ENCODE measurements at regions not wholly inside any gene's neighbourhood (a gene's known extent, or its start where the extent isn't known, plus 50 kb on each side); places are given as distances from the start of the nearest gene placed in this dataset.

GRCh38 chr11:129733981-129734380, 81.7 kb upstream of the TMEM45B start:
- intact Hi-C loops (cut with micrococcal nuclease) = no loop called here
- ChIA-PET RAD21 (ENCODE audit: low non-redundant PET in 1 of 2, low total read pairs in 2 of 2, uncharacterized antibody in 2 of 2, unreplicated experiment in 2 of 2) (no interaction called here), POLR2A (no interaction called here), CTCF (no interaction called here)
- ATAC-seq = no peak
- Histone ChIP-seq H3K79me2 (ENCODE audit: insufficient read depth, low read length) (no peaks in the 10 kb centered on the region), H3K4me2 (ENCODE audit: low read length) (no peak overlapping the region), H3K9me3 (ENCODE audit: control insufficient read depth in 1 of 2, insufficient read depth in 1 of 2, low read depth in 1 of 2, low read length in 2 of 2) (no peaks in the 10 kb centered on the region), H3K4me3 (replicated peaks in 1 of 2; ENCODE audit: low read depth in 1 of 2, low read length in 2 of 2) (no peak overlapping the region), H3K27me3 (ENCODE audit: insufficient read depth, low read length) (peaks cover 3% of the 10 kb centered on the region; the same call in 1 of the 2 replicates), H3K9me2 (ENCODE audit: insufficient read depth) (no peaks in the 10 kb centered on the region), H4K20me1 (ENCODE audit: insufficient read depth) (no peaks in the 10 kb centered on the region), H3K4me1 (ENCODE audit: control insufficient read depth in 1 of 2, insufficient read depth in 2 of 2, low read length in 2 of 2) (peaks cover 0 to 3% of the 10 kb centered on the region in 2 experiments; a peak in 2 of 4 replicates), H2AFZ (ENCODE audit: low read depth, low read length, poor library complexity, severe bottlenecking) (no peak overlapping the region), H3K36me3 (ENCODE audit: control insufficient read depth in 1 of 2, insufficient read depth in 2 of 2, low read length in 2 of 2) (no peaks in the 10 kb centered on the region), H3K27ac (ENCODE audit: low read depth, low read length) (no peak overlapping the region), H3K9ac (ENCODE audit: low read length) (no peak overlapping the region)
- TF ChIP-seq ATF3 (IDR thresholded peaks at IDR 0.05) = no peak
- no peak for TF ChIP-seq EZH2 (IDR thresholded peaks at IDR 0.05)
- TF ChIP-seq YY1 (IDR thresholded peaks at IDR 0.05; ENCODE audit: extremely low read depth, insufficient replicate concordance, low read depth, low read length) = no peak
- TF ChIP-seq FOSL1 (IDR thresholded peaks at IDR 0.05; ENCODE audit: low read depth) = no peak
- no peak for TF ChIP-seq ZBTB33 (IDR thresholded peaks at IDR 0.05; ENCODE audit: extremely low read depth, insufficient replicate concordance, low read length)
- TF ChIP-seq EGR1 (IDR thresholded peaks at IDR 0.05; ENCODE audit: low read depth) = no peak
- no peak for TF ChIP-seq REST (IDR thresholded peaks at IDR 0.05; ENCODE audit: low read depth)
- TF ChIP-seq SP1 (IDR thresholded peaks at IDR 0.05; ENCODE audit: low read depth) = no peak
- no peak for TF ChIP-seq JUND (IDR thresholded peaks at IDR 0.05)
- TF ChIP-seq CTCF (IDR thresholded peaks at IDR 0.05 in 2 of 3, conservative IDR thresholded peaks at IDR 0.05 in 1 of 3; ENCODE audit: borderline replicate concordance in 1 of 3, insufficient read depth in 1 of 3, low read depth in 2 of 3, low read length in 2 of 3) = no peak
- no peak for TF ChIP-seq MAX (IDR thresholded peaks at IDR 0.05)
- TF ChIP-seq ZFX (IDR thresholded peaks at IDR 0.05) = no peak
- TF ChIP-seq ELF1 (IDR thresholded peaks at IDR 0.05; ENCODE audit: borderline replicate concordance, low read depth) = no peak
- TF ChIP-seq SRF (IDR thresholded peaks at IDR 0.05; ENCODE audit: low read depth) = no peak
- TF ChIP-seq EZH2phosphoT487 (IDR thresholded peaks at IDR 0.05; ENCODE audit: borderline replicate concordance) = no peak
- TF ChIP-seq ZNF274 (IDR thresholded peaks at IDR 0.05; ENCODE audit: low read depth, low read length) = no peak
- TF ChIP-seq TCF7L2 (IDR thresholded peaks at IDR 0.05; ENCODE audit: borderline replicate concordance, extremely low read depth, insufficient read depth, insufficient read length) = no peak
- TF ChIP-seq CEBPB (IDR thresholded peaks at IDR 0.05; ENCODE audit: low read depth) = no peak
- no peak for TF ChIP-seq SIN3A (IDR thresholded peaks at IDR 0.05; ENCODE audit: low read depth)
- TF ChIP-seq POLR2AphosphoS5 (IDR thresholded peaks at IDR 0.05; ENCODE audit: low read depth, low read length) = no peak
- no TSS peak for BruUV-seq (replicated peaks)
- DNase-seq (ENCODE audit: low read depth, low spot score) = no peak

All from HCT116 (cell line).